GM13977 (cell line): ENCODE measurements at regions not wholly inside any gene's neighbourhood (a gene's known extent, or its start where the extent isn't known, plus 50 kb on each side); places are given as distances from the start of the nearest gene placed in this dataset.

Experiments used
- DNase-seq: peaks from one replicate; pipeline ENCODE4 v3.0.0; 2012; ENCODE audit warnings: low spot score
- CTCF ChIP-seq: IDR thresholded peaks from 2 replicates; pipeline ENCODE4 v1.5.1; 2012; ENCODE audit warnings: mild to moderate bottlenecking, control low read depth; ENCODE audit not compliant: insufficient read depth; ENCODE audit errors: extremely low read depth, missing control alignments
- in situ Hi-C: fragments of 300-500 bp; cut with MboI; formaldehyde crosslinking; loops from one replicate; pipeline ENCODE4 v1.12.0; 2022; ENCODE audit warnings: low sequenced_read_pairs, low pct_unique_long_range_greater_than_20kb, mixed read lengths, inconsistent platforms; ENCODE audit not compliant: unreplicated experiment

GRCh38 chr18:46253498-46253897 lies 149.3 kb downstream of the HAUS1 start:
- TF ChIP-seq CTCF, result no peak
- in situ Hi-C loops, result no loop called here
- no peak for DNase-seq

- in situ Hi-C loops, result no loop called here
- TF ChIP-seq CTCF, result no peak
- DNase-seq, result no peak
Measured at GRCh38 chr18:46256078-46256477, 151.9 kb downstream of the HAUS1 start.

DNA sequence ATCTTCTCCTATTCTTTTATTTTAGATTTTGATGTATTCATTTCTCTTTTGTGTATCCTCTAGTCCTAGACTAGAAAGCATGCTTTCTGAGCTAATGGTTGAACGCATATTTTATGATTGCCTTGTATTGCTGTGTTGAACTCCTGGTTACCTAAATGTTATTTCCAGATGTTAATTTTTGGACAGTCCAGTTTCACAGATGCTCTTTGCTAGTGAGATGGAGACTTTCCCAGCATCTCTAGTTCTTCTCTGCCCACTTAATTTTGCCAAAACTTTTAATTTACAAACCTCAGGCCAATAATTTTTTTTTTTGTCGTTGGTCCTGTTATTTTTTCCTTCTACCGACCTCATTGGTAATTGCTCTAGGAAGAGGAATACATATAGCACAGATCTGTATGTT lies 153.2 kb downstream of the HAUS1 start:
- DNase-seq, result no peak
- no peak for TF ChIP-seq CTCF
- in situ Hi-C loops, result no loop called here

DNA sequence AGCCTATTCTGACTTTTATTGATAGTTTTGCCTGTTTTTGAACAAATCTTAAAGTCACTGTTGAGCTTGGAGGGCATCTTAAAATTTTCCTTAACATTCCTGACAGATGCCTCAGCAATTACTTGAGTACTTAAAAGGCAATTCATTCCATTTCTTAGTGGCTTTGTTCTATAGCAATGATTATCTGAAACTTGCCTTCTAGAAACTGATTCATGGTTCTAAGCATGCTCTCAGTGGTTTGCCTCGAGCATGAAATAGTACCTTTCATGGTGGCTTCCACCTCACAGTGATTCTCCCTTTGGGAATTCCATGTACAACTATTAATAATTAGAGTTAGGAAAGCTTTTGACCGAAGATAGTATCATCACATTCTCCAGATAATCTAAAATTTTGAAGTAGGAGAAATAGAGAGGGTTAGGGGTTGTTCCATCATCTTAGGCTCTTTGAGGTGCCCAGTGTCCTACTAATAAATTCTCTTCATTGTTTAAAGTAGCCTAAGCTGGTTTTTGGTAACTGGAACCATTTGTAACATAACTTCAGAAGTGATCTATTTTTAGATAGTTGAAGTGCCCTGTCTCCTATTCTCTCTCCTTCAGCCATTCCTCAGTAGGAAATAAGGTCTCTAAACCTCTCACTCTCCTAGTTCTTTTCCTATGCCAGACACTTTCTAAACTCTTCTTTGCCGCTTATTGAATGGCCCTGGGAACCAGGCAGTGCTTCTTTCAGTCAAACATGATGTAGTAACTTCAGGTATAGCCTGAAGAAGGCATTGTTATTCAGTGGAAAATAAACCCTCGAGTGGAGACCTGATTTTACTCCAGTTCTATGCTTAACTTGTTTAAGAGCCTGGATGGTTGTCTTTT lies 156.1 kb downstream of the HAUS1 start:
- no peak for DNase-seq
- no peak for TF ChIP-seq CTCF
- in situ Hi-C loops, result no loop called here

DNA sequence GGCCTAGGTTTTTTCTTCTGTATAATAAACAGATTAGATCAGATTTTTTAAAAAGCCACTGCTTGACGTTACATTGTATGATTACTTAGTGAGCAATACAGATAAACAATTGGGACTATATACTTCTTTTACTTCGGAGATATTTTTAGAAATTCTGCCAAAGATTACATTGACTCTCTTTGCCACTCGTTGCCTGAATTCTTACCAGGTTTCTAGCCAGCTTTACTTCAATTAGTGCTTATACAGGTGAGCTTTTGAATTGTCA lies 156.6 kb downstream of the HAUS1 start:
- TF ChIP-seq CTCF, result no peak
- in situ Hi-C loops, result no loop called here
- DNase-seq, result no peak

- no peak for TF ChIP-seq CTCF
- in situ Hi-C loops, result no loop called here
- no peak for DNase-seq
Measured at GRCh38 chr18:46261799-46262198, 157.6 kb downstream of the HAUS1 start.
